Putamen (tissue), 1 donor: ENCODE measurements at regions not wholly inside any gene's neighbourhood (a gene's known extent, or its start where the extent isn't known, plus 50 kb on each side); places are given as distances from the start of the nearest gene placed in this dataset.
A peak's percentile ranks its signal among the peaks of the same experiment; 100 is the strongest.

ENCODE experiments used
- DNase-seq: peaks from one replicate; pipeline ENCODE4 v3.0.0-alpha.2; 2016; ENCODE audit warnings: low spot score

- no peak for DNase-seq
These were observed 79.0 kb upstream of the NKD1 start for GRCh38 chr16:50469121-50469743.

GRCh38 chr16:50468749-50469078, 79.5 kb upstream of the NKD1 start:
- DNase-seq: no peak

- DNase-seq: peak; percentile 49
These were observed 80.0 kb upstream of the NKD1 start for GRCh38 chr16:50467943-50468748.

- DNase-seq: no peak
These were observed 80.6 kb upstream of the NKD1 start for GRCh38 chr16:50467559-50467942.

- no peak for DNase-seq
These were observed 82.0 kb upstream of the NKD1 start for GRCh38 chr16:50466170-50466569.

GRCh38 chr16:50464325-50465290, 83.6 kb upstream of the NKD1 start:
- no peak for DNase-seq

GRCh38 chr16:50463581-50464324, 84.4 kb upstream of the NKD1 start:
- no peak for DNase-seq

- no peak for DNase-seq
These were observed 85.2 kb upstream of the NKD1 start for GRCh38 chr16:50462793-50463507.

GRCh38 chr16:50461400-50461760, 86.8 kb upstream of the NKD1 start:
- no peak for DNase-seq

GRCh38 chr16:50460538-50461399, 87.4 kb upstream of the NKD1 start:
- DNase-seq: no peak

- DNase-seq: no peak
These were observed 88.6 kb upstream of the NKD1 start for GRCh38 chr16:50459496-50460080.

GRCh38 chr16:50458667-50459495, 89.3 kb upstream of the NKD1 start:
- DNase-seq: no peak

GRCh38 chr16:50457979-50458491, 89.2 kb upstream of the BRD7 start:
- DNase-seq: no peak

- no peak for DNase-seq
These were observed 88.6 kb upstream of the BRD7 start for GRCh38 chr16:50457423-50457822.

- DNase-seq: no peak
These were observed 86.6 kb upstream of the BRD7 start for GRCh38 chr16:50455288-50455845.

- DNase-seq: no peak
These were observed 84.7 kb upstream of the BRD7 start for GRCh38 chr16:50453446-50453845.

- DNase-seq: no peak
These were observed 83.2 kb upstream of the BRD7 start for GRCh38 chr16:50451951-50452508.

- no peak for DNase-seq
These were observed 82.2 kb upstream of the BRD7 start for GRCh38 chr16:50450957-50451356.
